HepG2 (cell line): ENCODE measurements at regions not wholly inside any gene's neighbourhood (a gene's known extent, or its start where the extent isn't known, plus 50 kb on each side); places are given as distances from the start of the nearest gene placed in this dataset.

Experiments
- HDAC1 ChIP-seq: sonication (generic); formaldehyde crosslinking; IDR thresholded peaks from 2 replicates; pipeline ENCODE4 v1.5.1; 2020; ENCODE audit warnings: mild to moderate bottlenecking, missing genetic modification reagents
- IRF2 ChIP-seq: IDR thresholded peaks from 2 replicates; pipeline ENCODE4 v1.6.1; 2018; ENCODE audit warnings: missing genetic modification reagents, missing compliant biosample characterization
- KDM5B ChIP-seq: sonication (generic); formaldehyde crosslinking; IDR thresholded peaks from 2 replicates; pipeline ENCODE4 v1.4.0; 2020; ENCODE audit warnings: missing genetic modification reagents, mild to moderate bottlenecking, borderline replicate concordance
- MAFG ChIP-seq: sonication (generic); formaldehyde crosslinking; IDR thresholded peaks from 2 replicates; pipeline ENCODE4 v1.5.1; 2020; ENCODE audit warnings: mild to moderate bottlenecking, missing genetic modification reagents
- MIER2 ChIP-seq: IDR thresholded peaks from 2 replicates; pipeline ENCODE4 v1.6.1; 2016; ENCODE audit warnings: missing biosample characterization, missing genetic modification reagents
- POLR2G ChIP-seq: fragments of 200-400 bp; formaldehyde crosslinking; IDR thresholded peaks from 2 replicates; pipeline ENCODE4 v1.6.1; 2018; ENCODE audit warnings: mild to moderate bottlenecking, low read depth, low read length, moderate library complexity
- PRMT3 ChIP-seq: sonication (generic); formaldehyde crosslinking; IDR thresholded peaks from 2 replicates; pipeline ENCODE4 v1.8.1; 2022; ENCODE audit warnings: low read depth, mild to moderate bottlenecking, moderate library complexity, missing genetic modification reagents, borderline replicate concordance
- RFX5 ChIP-seq: IDR thresholded peaks from 2 replicates; pipeline ENCODE4 v1.6.1; 2011; ENCODE audit warnings: low read depth, low read length, improper control_type of control experiment
- TARDBP ChIP-seq: sonication (generic); formaldehyde crosslinking; IDR thresholded peaks from 2 replicates; pipeline ENCODE4 v1.8.0; 2022; ENCODE audit warnings: mild to moderate bottlenecking, missing genetic modification reagents
- TBX2 ChIP-seq: sonication (generic); formaldehyde crosslinking; IDR thresholded peaks from 2 replicates; pipeline ENCODE4 v1.5.0; 2020; ENCODE audit warnings: missing genetic modification reagents, mild to moderate bottlenecking, borderline replicate concordance
- TEAD2 ChIP-seq: sonication (generic); formaldehyde crosslinking; IDR thresholded peaks from 2 replicates; pipeline ENCODE4 v1.9.0; 2021; ENCODE audit warnings: missing genetic modification reagents
- THYN1 ChIP-seq: sonication (generic); formaldehyde crosslinking; IDR thresholded peaks from 2 replicates; pipeline ENCODE4 v1.8.1; 2023; ENCODE audit warnings: low read depth, mild to moderate bottlenecking, moderate library complexity, missing genetic modification reagents, borderline replicate concordance
- ZBTB38 ChIP-seq: sonication (generic); formaldehyde crosslinking; IDR thresholded peaks from 2 replicates; pipeline ENCODE4 v1.5.1; 2020; ENCODE audit warnings: mild to moderate bottlenecking, missing genetic modification reagents
- ZFP36L2 ChIP-seq: sonication (generic); formaldehyde crosslinking; IDR thresholded peaks from 2 replicates; pipeline ENCODE4 v1.4.0; 2020; ENCODE audit warnings: missing genetic modification reagents
- ZMYM2 ChIP-seq: sonication (generic); formaldehyde crosslinking; IDR thresholded peaks from 2 replicates; pipeline ENCODE4 v1.8.0; 2022; ENCODE audit warnings: mild to moderate bottlenecking, missing genetic modification reagents
- ZNF451 ChIP-seq: sonication (generic); formaldehyde crosslinking; IDR thresholded peaks from 2 replicates; pipeline ENCODE4 v1.5.0; 2020; ENCODE audit warnings: mild to moderate bottlenecking, missing genetic modification reagents
- ZNF674 ChIP-seq: sonication (generic); formaldehyde crosslinking; IDR thresholded peaks from 2 replicates; pipeline ENCODE4 v1.5.0; 2020; ENCODE audit warnings: low read depth, mild to moderate bottlenecking, missing genetic modification reagents
- ZNF737 ChIP-seq: sonication (generic); formaldehyde crosslinking; IDR thresholded peaks from 2 replicates; pipeline ENCODE4 v1.5.0; 2020; ENCODE audit warnings: missing genetic modification reagents, mild to moderate bottlenecking, borderline replicate concordance
- ZNF747 ChIP-seq: sonication (generic); formaldehyde crosslinking; IDR thresholded peaks from 2 replicates; pipeline ENCODE4 v1.8.1; 2023; ENCODE audit warnings: missing genetic modification reagents, mild to moderate bottlenecking, borderline replicate concordance
- TF ChIP-seq, protein P1 (sequence below), 2 experiments: IDR thresholded peaks; 2 replicates each; pipeline ENCODE4 v1.6.1; 2011 to 2012; ENCODE audit warnings: low read length in 2 of 2, borderline replicate concordance in 1 of 2, low read depth in 1 of 2, mild to moderate bottlenecking in 1 of 2, moderate library complexity in 1 of 2
- TF ChIP-seq, protein P2 (sequence below): IDR thresholded peaks from 2 replicates; pipeline ENCODE4 v1.6.1; 2016; ENCODE audit warnings: low read depth, borderline replicate concordance
- TF ChIP-seq, protein P3 (sequence below): sonication (generic); formaldehyde crosslinking; IDR thresholded peaks from 2 replicates; pipeline ENCODE4 v1.4.0; 2020; ENCODE audit warnings: missing genetic modification reagents

DNA sequence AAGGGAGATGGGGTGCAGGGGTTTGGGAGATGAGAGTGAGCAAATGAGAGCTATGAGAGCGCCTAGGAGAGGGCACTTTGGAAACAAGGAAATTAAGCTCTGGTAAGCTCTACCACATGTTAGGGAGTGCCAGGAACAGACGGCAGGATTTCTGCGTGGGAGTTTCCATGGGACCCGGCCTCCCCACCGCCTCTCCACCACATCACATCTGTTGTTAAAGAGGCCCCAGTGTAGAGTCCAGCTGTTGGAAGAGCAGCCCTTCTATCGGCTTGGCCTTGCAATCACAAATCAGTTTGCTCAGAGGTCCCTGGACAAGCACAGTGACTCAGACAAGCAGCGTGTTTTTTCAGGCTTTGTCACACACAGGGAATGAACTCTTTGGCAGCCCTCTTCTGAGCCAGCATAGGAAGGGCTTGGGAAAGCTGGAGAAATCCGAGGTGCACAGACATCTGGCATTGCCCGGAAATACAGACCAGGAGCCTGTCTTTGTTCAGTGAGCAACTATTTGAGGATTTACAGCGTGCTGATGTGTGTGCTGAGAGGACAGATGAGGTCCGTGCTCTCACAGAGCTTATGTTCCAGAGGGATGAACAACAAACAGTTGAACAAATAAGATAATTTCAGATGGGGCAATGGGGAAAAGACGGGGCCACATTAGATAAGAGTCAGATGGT is 370.6 kb upstream of the PROK2 start (continued):
- TF ChIP-seq, protein P1, sequence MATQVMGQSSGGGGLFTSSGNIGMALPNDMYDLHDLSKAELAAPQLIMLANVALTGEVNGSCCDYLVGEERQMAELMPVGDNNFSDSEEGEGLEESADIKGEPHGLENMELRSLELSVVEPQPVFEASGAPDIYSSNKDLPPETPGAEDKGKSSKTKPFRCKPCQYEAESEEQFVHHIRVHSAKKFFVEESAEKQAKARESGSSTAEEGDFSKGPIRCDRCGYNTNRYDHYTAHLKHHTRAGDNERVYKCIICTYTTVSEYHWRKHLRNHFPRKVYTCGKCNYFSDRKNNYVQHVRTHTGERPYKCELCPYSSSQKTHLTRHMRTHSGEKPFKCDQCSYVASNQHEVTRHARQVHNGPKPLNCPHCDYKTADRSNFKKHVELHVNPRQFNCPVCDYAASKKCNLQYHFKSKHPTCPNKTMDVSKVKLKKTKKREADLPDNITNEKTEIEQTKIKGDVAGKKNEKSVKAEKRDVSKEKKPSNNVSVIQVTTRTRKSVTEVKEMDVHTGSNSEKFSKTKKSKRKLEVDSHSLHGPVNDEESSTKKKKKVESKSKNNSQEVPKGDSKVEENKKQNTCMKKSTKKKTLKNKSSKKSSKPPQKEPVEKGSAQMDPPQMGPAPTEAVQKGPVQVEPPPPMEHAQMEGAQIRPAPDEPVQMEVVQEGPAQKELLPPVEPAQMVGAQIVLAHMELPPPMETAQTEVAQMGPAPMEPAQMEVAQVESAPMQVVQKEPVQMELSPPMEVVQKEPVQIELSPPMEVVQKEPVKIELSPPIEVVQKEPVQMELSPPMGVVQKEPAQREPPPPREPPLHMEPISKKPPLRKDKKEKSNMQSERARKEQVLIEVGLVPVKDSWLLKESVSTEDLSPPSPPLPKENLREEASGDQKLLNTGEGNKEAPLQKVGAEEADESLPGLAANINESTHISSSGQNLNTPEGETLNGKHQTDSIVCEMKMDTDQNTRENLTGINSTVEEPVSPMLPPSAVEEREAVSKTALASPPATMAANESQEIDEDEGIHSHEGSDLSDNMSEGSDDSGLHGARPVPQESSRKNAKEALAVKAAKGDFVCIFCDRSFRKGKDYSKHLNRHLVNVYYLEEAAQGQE (IDR thresholded peaks at IDR 0.05; ENCODE audit: borderline replicate concordance in 1 of 2, low read depth in 1 of 2, low read length in 2 of 2) = no peak
- TF ChIP-seq THYN1 (CRISPR knock-in tag) (no peak), MAFG (no peak), IRF2 (peak; percentile 37; the same call in 1 of the 2 replicates), PRMT3 (CRISPR knock-in tag) (no peak), ZNF747 (CRISPR knock-in tag) (no peak), TARDBP (CRISPR knock-in tag) (no peak; the same call in 1 of the 2 replicates), RFX5 (no peak), TEAD2 (CRISPR knock-in tag) (no peak), HDAC1 (CRISPR knock-in tag) (peak; percentile 26; the same call in 1 of the 2 replicates), ZFP36L2 (CRISPR knock-in tag) (no peak), ZNF451 (CRISPR knock-in tag) (no peak), KDM5B (CRISPR knock-in tag) (peak; percentile 34; the same call in 1 of the 2 replicates), ZNF674 (CRISPR knock-in tag) (no peak), POLR2G (peak; percentile 52; the same call in 1 of the 2 replicates), TBX2 (peak; percentile 73; the same call in 1 of the 2 replicates), MIER2 (CRISPR knock-in tag) (no peak), ZMYM2 (peak; percentile 59; the same call in 1 of the 2 replicates), ZNF737 (no peak), ZBTB38 (CRISPR knock-in tag) (no peak)
- TF ChIP-seq, protein P2, sequence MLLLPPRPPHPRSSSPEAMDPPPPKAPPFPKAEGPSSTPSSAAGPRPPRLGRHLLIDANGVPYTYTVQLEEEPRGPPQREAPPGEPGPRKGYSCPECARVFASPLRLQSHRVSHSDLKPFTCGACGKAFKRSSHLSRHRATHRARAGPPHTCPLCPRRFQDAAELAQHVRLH (CRISPR knock-in tag) = 0 out of 2 replicates have a peak, but pooled peaks have one; percentile 42
- TF ChIP-seq, protein P3, sequence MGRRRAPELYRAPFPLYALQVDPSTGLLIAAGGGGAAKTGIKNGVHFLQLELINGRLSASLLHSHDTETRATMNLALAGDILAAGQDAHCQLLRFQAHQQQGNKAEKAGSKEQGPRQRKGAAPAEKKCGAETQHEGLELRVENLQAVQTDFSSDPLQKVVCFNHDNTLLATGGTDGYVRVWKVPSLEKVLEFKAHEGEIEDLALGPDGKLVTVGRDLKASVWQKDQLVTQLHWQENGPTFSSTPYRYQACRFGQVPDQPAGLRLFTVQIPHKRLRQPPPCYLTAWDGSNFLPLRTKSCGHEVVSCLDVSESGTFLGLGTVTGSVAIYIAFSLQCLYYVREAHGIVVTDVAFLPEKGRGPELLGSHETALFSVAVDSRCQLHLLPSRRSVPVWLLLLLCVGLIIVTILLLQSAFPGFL (CRISPR knock-in tag) = no peak
